GM23338 (cell line): ENCODE measurements at regions not wholly inside any gene's neighbourhood (a gene's known extent, or its start where the extent isn't known, plus 50 kb on each side); places are given as distances from the start of the nearest gene placed in this dataset.

Experiments used
- ATAC-seq: fragments of 200-7000 bp; cut with Tn5 transposase; 3 replicates; pipeline ENCODE4 v1.9.1; 2020
- DNase-seq: peaks from one replicate; pipeline ENCODE4 v3.0.0-alpha.2; 2015; ENCODE audit warnings: low spot score
- H2AFZ ChIP-seq: fragments of 200-600 bp; sonication (generic); 2 replicates; pipeline ENCODE4 v1.8.0; 2016; ENCODE audit warnings: antibody characterized with exemption, mild to moderate bottlenecking, moderate library complexity
- H3F3A ChIP-seq: fragments of 200-600 bp; sonication (generic); replicated peaks from 2 replicates; pipeline ENCODE4 v1.8.0; 2017; ENCODE audit warnings: antibody characterized with exemption, mixed run types, low read depth
- H3K27ac ChIP-seq: fragments of 200-600 bp; sonication (generic); 2 replicates; pipeline ENCODE4 v1.6.1; 2016; ENCODE audit warnings: low read depth
- H3K27me3 ChIP-seq: fragments of 200-600 bp; sonication (generic); 2 replicates; pipeline ENCODE4 v1.8.0; 2016; ENCODE audit warnings: mild to moderate bottlenecking, mixed run types, moderate library complexity; ENCODE audit not compliant: insufficient read depth
- H3K36me3 ChIP-seq: fragments of 200-600 bp; sonication (generic); 2 replicates; pipeline ENCODE4 v1.8.0; 2016; ENCODE audit warnings: mild to moderate bottlenecking; ENCODE audit not compliant: insufficient read depth
- H3K4me1 ChIP-seq: fragments of 200-600 bp; sonication (generic); 2 replicates; pipeline ENCODE4 v1.8.0; 2016; ENCODE audit warnings: mild to moderate bottlenecking, moderate library complexity; ENCODE audit not compliant: insufficient read depth
- H3K4me2 ChIP-seq: fragments of 200-600 bp; sonication (generic); 2 replicates; pipeline ENCODE4 v1.7.1; 2017; ENCODE audit warnings: mixed run types
- H3K4me3 ChIP-seq: fragments of 200-600 bp; sonication (generic); 2 replicates; pipeline ENCODE4 v1.6.1; 2016; ENCODE audit warnings: mixed run types
- H3K79me2 ChIP-seq: fragments of 200-600 bp; sonication (generic); replicated peaks from 2 replicates; pipeline ENCODE4 v1.8.0; 2017; ENCODE audit warnings: mild to moderate bottlenecking; ENCODE audit not compliant: insufficient read depth
- H3K9me2 ChIP-seq: fragments of 200-600 bp; sonication (generic); 2 replicates; pipeline ENCODE4 v1.8.0; 2017; ENCODE audit not compliant: insufficient read depth
- H4K20me1 ChIP-seq: fragments of 200-600 bp; sonication (generic); replicated peaks from 2 replicates; pipeline ENCODE4 v1.8.0; 2017; ENCODE audit warnings: mild to moderate bottlenecking; ENCODE audit not compliant: insufficient read depth
- H3K27ac Mint-ChIP-seq: 2 replicates; pipeline ENCODE4 v1.8.0; 2020; ENCODE audit warnings: inconsistent platforms, mild to moderate bottlenecking, moderate library complexity, mixed read lengths
- H3K27me3 Mint-ChIP-seq: 3 replicates; pipeline ENCODE4 v1.8.0; 2022; ENCODE audit warnings: low read depth, mild to moderate bottlenecking, moderate library complexity, mixed read lengths, inconsistent platforms; ENCODE audit not compliant: insufficient read depth, poor library complexity
- H3K36me3 Mint-ChIP-seq: 3 replicates; pipeline ENCODE4 v1.8.0; 2021; ENCODE audit warnings: low read depth, mild to moderate bottlenecking, inconsistent platforms, moderate library complexity, mixed read lengths
- H3K4me1 Mint-ChIP-seq: 3 replicates; pipeline ENCODE4 v1.8.0; 2020; ENCODE audit warnings: mild to moderate bottlenecking, inconsistent platforms, mixed read lengths
- H3K4me3 Mint-ChIP-seq: 3 replicates; pipeline ENCODE4 v1.8.0; 2021; ENCODE audit warnings: moderate library complexity, mild to moderate bottlenecking, inconsistent platforms, mixed read lengths
- H3K9me3 Mint-ChIP-seq: 3 replicates; pipeline ENCODE4 v1.8.0; 2020; ENCODE audit warnings: moderate library complexity, mild to moderate bottlenecking, inconsistent platforms, mixed read lengths
- EZH2 ChIP-seq: fragments of 200-600 bp; sonication (generic); IDR thresholded peaks from one replicate; pipeline ENCODE4 v1.8.0; 2017; ENCODE audit warnings: antibody characterized with exemption, mild to moderate bottlenecking, low read depth; ENCODE audit not compliant: unreplicated experiment
- EZH2phosphoT487 ChIP-seq: fragments of 200-600 bp; sonication (generic); IDR thresholded peaks from one replicate; pipeline ENCODE4 v1.8.1; 2018; ENCODE audit warnings: antibody characterized with exemption; ENCODE audit not compliant: unreplicated experiment
- JUNB ChIP-seq: IDR thresholded peaks from one replicate; pipeline ENCODE4 v1.6.1; 2016; ENCODE audit warnings: antibody characterized with exemption; ENCODE audit not compliant: unreplicated experiment
- POLR2AphosphoS5 ChIP-seq: IDR thresholded peaks from 2 replicates; pipeline ENCODE4 v1.6.1; 2016; ENCODE audit warnings: antibody characterized with exemption, low read depth
- ZNF331 ChIP-seq: fragments of 250-450 bp; sonication (Bioruptor Pico); IDR thresholded peaks from 2 replicates; pipeline ENCODE4 v1.5.0; 2020; ENCODE audit warnings: low read depth, mild to moderate bottlenecking, moderate library complexity
- TF ChIP-seq, protein P1 (sequence below), 2 experiments: fragments of 200-600 bp in 1 of 2; sonication (generic) in 1 of 2; conservative IDR thresholded peaks; 2 replicates each; pipeline versions ENCODE4 v1.5.1 to v1.6.1; 2016 to 2017; ENCODE audit warnings: antibody characterized with exemption in 2 of 2, low read depth in 2 of 2, mild to moderate bottlenecking in 2 of 2, moderate library complexity in 1 of 2
- TF ChIP-seq, protein P2 (sequence below): IDR thresholded peaks from 2 replicates; pipeline ENCODE4 v1.6.1; 2016; ENCODE audit warnings: antibody characterized with exemption
- TF ChIP-seq, protein P3 (sequence below): fragments of 250-450 bp; sonication (Bioruptor Pico); IDR thresholded peaks from 2 replicates; pipeline ENCODE4 v1.5.0; 2020; ENCODE audit warnings: mild to moderate bottlenecking, moderate library complexity

DNA sequence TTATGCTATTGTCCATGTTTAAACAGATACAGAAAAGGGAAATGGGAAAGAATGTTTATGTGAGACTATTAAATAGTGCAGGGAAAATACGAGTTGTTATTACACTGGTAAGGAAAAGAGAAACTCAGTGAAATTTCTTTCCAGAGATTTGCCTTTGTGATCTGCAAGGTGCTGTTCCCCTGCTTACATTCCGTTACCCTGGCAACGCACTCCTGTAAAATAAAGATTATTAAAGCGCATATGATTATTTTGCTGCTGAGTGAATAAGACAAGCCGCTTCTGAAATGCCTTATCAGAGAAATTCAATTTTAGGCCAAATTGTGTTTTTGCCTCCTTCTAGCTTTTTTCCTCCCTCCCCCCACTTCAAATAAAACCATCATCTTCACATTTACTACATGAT lies 328.6 kb upstream of the PMFBP1 start (continued):
- TF ChIP-seq, protein P1, sequence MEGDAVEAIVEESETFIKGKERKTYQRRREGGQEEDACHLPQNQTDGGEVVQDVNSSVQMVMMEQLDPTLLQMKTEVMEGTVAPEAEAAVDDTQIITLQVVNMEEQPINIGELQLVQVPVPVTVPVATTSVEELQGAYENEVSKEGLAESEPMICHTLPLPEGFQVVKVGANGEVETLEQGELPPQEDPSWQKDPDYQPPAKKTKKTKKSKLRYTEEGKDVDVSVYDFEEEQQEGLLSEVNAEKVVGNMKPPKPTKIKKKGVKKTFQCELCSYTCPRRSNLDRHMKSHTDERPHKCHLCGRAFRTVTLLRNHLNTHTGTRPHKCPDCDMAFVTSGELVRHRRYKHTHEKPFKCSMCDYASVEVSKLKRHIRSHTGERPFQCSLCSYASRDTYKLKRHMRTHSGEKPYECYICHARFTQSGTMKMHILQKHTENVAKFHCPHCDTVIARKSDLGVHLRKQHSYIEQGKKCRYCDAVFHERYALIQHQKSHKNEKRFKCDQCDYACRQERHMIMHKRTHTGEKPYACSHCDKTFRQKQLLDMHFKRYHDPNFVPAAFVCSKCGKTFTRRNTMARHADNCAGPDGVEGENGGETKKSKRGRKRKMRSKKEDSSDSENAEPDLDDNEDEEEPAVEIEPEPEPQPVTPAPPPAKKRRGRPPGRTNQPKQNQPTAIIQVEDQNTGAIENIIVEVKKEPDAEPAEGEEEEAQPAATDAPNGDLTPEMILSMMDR (conservative IDR thresholded peaks at IDR 0.05; ENCODE audit: low read depth in 2 of 2) = no peak
- TF ChIP-seq POLR2AphosphoS5 = no peak
- TF ChIP-seq, protein P2, sequence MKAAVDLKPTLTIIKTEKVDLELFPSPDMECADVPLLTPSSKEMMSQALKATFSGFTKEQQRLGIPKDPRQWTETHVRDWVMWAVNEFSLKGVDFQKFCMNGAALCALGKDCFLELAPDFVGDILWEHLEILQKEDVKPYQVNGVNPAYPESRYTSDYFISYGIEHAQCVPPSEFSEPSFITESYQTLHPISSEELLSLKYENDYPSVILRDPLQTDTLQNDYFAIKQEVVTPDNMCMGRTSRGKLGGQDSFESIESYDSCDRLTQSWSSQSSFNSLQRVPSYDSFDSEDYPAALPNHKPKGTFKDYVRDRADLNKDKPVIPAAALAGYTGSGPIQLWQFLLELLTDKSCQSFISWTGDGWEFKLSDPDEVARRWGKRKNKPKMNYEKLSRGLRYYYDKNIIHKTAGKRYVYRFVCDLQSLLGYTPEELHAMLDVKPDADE = no peak

DNA sequence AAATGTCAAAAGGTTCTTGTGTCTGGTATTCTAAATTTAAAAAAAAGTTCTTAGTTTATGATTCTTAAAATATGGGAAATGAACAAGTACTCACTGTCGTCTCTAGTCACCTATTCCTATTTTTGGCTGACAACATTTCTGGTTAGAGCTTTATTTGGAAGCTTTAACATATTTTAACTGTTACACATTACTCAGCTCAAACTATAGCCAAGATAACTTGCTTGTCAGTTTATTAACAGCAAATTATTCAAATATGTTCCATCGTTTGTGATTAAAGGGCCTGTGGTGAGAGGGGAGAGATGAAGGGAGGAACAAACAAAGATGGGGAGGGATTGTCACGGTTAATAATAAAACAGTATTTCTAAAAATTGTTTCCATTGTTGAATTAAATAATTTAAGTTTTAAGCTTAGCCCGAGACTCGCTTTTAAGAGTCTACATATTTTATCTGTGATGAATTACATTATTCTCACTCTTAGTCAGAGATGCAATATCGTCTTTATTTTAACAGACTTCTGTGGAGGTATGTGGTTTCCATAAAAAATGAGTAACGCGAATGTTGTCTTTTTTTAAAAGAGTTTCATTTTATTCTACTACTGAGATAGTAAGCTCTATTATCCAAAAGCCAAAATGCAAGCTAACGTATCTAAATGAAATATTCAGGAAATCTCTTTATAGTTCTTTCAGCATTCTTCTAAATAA lies 321.9 kb upstream of the PMFBP1 start:
- Histone ChIP-seq H3K27me3 (no peaks in the 10 kb centered on the region), H3K4me1 (no peaks in the 10 kb centered on the region), H3K4me2 (no peak overlapping the region), H3K79me2 (no peaks in the 10 kb centered on the region), H3K4me3 (no peak overlapping the region), H3F3A (no peaks in the 10 kb centered on the region), H3K9me2 (no peaks in the 10 kb centered on the region), H4K20me1 (no peaks in the 10 kb centered on the region), H2AFZ (no peak overlapping the region), H3K36me3 (no peaks in the 10 kb centered on the region), H3K27ac (no peak overlapping the region)
- ATAC-seq (no peak), DNase-seq (no peak)
- H3K4me3 Mint-ChIP-seq = no peak overlapping the region
- H3K4me1 Mint-ChIP-seq = no peaks in the 10 kb centered on the region
- no peak for TF ChIP-seq EZH2
- TF ChIP-seq POLR2AphosphoS5 = no peak
- TF ChIP-seq, protein P3, sequence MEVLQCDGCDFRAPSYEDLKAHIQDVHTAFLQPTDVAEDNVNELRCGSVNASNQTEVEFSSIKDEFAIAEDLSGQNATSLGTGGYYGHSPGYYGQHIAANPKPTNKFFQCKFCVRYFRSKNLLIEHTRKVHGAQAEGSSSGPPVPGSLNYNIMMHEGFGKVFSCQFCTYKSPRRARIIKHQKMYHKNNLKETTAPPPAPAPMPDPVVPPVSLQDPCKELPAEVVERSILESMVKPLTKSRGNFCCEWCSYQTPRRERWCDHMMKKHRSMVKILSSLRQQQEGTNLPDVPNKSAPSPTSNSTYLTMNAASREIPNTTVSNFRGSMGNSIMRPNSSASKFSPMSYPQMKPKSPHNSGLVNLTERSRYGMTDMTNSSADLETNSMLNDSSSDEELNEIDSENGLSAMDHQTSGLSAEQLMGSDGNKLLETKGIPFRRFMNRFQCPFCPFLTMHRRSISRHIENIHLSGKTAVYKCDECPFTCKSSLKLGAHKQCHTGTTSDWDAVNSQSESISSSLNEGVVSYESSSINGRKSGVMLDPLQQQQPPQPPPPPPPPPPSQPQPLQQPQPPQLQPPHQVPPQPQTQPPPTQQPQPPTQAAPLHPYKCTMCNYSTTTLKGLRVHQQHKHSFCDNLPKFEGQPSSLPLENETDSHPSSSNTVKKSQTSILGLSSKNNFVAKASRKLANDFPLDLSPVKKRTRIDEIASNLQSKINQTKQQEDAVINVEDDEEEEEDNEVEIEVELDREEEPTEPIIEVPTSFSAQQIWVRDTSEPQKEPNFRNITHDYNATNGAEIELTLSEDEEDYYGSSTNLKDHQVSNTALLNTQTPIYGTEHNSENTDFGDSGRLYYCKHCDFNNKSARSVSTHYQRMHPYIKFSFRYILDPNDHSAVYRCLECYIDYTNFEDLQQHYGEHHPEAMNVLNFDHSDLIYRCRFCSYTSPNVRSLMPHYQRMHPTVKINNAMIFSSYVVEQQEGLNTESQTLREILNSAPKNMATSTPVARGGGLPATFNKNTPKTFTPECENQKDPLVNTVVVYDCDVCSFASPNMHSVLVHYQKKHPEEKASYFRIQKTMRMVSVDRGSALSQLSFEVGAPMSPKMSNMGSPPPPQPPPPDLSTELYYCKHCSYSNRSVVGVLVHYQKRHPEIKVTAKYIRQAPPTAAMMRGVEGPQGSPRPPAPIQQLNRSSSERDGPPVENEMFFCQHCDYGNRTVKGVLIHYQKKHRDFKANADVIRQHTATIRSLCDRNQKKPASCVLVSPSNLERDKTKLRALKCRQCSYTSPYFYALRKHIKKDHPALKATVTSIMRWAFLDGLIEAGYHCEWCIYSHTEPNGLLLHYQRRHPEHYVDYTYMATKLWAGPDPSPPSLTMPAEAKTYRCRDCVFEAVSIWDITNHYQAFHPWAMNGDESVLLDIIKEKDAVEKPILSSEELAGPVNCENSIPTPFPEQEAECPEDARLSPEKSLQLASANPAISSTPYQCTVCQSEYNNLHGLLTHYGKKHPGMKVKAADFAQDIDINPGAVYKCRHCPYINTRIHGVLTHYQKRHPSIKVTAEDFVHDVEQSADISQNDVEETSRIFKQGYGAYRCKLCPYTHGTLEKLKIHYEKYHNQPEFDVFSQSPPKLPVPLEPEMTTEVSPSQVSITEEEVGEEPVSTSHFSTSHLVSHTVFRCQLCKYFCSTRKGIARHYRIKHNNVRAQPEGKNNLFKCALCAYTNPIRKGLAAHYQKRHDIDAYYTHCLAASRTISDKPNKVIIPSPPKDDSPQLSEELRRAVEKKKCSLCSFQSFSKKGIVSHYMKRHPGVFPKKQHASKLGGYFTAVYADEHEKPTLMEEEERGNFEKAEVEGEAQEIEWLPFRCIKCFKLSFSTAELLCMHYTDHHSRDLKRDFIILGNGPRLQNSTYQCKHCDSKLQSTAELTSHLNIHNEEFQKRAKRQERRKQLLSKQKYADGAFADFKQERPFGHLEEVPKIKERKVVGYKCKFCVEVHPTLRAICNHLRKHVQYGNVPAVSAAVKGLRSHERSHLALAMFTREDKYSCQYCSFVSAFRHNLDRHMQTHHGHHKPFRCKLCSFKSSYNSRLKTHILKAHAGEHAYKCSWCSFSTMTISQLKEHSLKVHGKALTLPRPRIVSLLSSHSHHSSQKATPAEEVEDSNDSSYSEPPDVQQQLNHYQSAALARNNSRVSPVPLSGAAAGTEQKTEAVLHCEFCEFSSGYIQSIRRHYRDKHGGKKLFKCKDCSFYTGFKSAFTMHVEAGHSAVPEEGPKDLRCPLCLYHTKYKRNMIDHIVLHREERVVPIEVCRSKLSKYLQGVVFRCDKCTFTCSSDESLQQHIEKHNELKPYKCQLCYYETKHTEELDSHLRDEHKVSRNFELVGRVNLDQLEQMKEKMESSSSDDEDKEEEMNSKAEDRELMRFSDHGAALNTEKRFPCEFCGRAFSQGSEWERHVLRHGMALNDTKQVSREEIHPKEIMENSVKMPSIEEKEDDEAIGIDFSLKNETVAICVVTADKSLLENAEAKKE = no peak
- TF ChIP-seq ZNF331 (CRISPR knock-in tag) = no peak
- TF ChIP-seq EZH2phosphoT487 = no peak
- no peak for TF ChIP-seq JUNB
- no peaks in the 10 kb centered on the region for H3K9me3 Mint-ChIP-seq
- H3K36me3 Mint-ChIP-seq = peaks cover 2% of the 10 kb centered on the region; the same call in 1 of the 3 replicates
- H3K27ac Mint-ChIP-seq = no peak overlapping the region
- no peaks in the 10 kb centered on the region for H3K27me3 Mint-ChIP-seq
